NT2/D1 (cell line): ENCODE measurements at regions not wholly inside any gene's neighbourhood (a gene's known extent, or its start where the extent isn't known, plus 50 kb on each side); places are given as distances from the start of the nearest gene placed in this dataset.

Experiments used
- SUZ12 ChIP-seq: IDR thresholded peaks from 2 replicates; pipeline ENCODE4 v1.6.1; 2011; ENCODE audit not compliant: insufficient read length, insufficient read depth; ENCODE audit errors: extremely low read depth
- YY1 ChIP-seq: IDR thresholded peaks from 2 replicates; pipeline ENCODE4 v1.6.1; 2011; ENCODE audit not compliant: insufficient read length, insufficient read depth
- ZNF274 ChIP-seq: IDR thresholded peaks from 2 replicates; pipeline ENCODE4 v1.6.1; 2011; ENCODE audit warnings: mild to moderate bottlenecking, low read depth, low read length

DNA sequence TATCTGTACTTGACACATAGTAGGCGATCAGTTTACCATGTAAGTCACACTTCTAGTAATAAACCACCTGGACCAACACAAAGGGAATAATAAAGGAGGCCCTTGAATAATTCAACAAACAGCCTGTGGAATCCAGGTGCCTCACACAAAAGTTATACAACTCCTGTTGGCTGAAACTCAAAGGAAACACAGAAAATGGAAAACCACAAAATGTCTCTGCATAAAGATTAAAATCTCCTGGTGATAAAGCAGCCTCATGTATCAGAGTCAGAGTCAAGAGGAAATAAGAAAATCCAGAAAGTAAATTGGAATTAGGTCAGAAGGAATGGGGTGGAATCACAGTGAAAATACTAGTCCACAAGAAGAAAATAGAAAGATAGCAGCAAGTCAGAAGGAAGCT, 592.5 kb downstream of the NPHP4 start:
- no peak for TF ChIP-seq YY1
- no peak for TF ChIP-seq ZNF274
- TF ChIP-seq SUZ12: no peak
